ENCODE measurements at regions not wholly inside any gene's neighbourhood (a gene's known extent, or its start where the extent isn't known, plus 50 kb on each side); places are given as distances from the start of the nearest gene placed in this dataset.

GRCh38 chr2:13537771-13538349, 821.1 kb downstream of the TRIB2 start:
- Histone ChIP-seq H2BK15ac (ENCODE audit: low read length) (no peak overlapping the region), H3K23ac (ENCODE audit: insufficient read length) (no peak overlapping the region), H4K5ac (ENCODE audit: insufficient read length, low read depth, low read length) (no peak overlapping the region), H3K27me3 (replicated peaks in 1 of 4; ENCODE audit: control insufficient read depth in 3 of 4, extremely low read depth in 1 of 4, insufficient read depth in 3 of 4, low read length in 3 of 4) (peaks cover 0 to 1% (median 0%) of the 10 kb centered on the region in 4 experiments; a peak in 1 of 7 replicates), H2AFZ (ENCODE audit: low read length) (no peak overlapping the region), H3K56ac (replicated peaks; ENCODE audit: insufficient read length, low read depth, low read length) (no peak overlapping the region), H3K4me3 (ENCODE audit: extremely low read depth in 1 of 4, insufficient read depth in 2 of 4, low read depth in 3 of 4, low read length in 4 of 4) (no peak overlapping the region), H3K27ac (ENCODE audit: low read depth, low read length) (no peak overlapping the region), H3K9me3 (ENCODE audit: insufficient read depth in 2 of 2, low read depth in 1 of 2, low read length in 1 of 2) (peaks cover 0 to 6% of the 10 kb centered on the region in 2 experiments; a peak in 2 of 4 replicates), H3K79me2 (ENCODE audit: control insufficient read depth in 1 of 2, insufficient read depth in 2 of 2, low read length in 2 of 2) (no peaks in the 10 kb centered on the region), H3K36me3 (ENCODE audit: control insufficient read depth in 2 of 4, insufficient read depth in 4 of 4, low read length in 3 of 4) (no peaks in the 10 kb centered on the region), H2BK5ac (ENCODE audit: low read depth, low read length) (no peak overlapping the region), H3K18ac (ENCODE audit: extremely low read depth, low read length) (no peak overlapping the region), H3K79me1 (ENCODE audit: low read depth, low read length) (no peaks in the 10 kb centered on the region), H3K4me2 (ENCODE audit: insufficient read depth in 1 of 2, low read depth in 2 of 2, low read length in 2 of 2) (no peak overlapping the region), H3K9ac (replicated peaks in 1 of 4; ENCODE audit: extremely low read depth in 1 of 4, low read depth in 3 of 4, low read length in 3 of 4) (no peak overlapping the region), H2BK120ac (replicated peaks; ENCODE audit: low read depth, low read length) (no peak overlapping the region), H4K20me1 (replicated peaks in 1 of 2; ENCODE audit: control insufficient read depth in 1 of 2, insufficient read depth in 2 of 2, low read length in 2 of 2) (no peaks in the 10 kb centered on the region), H4K91ac (replicated peaks; ENCODE audit: insufficient read length, low read length) (no peak overlapping the region), H2AK5ac (ENCODE audit: low read depth, low read length) (no peak overlapping the region), H3K14ac (ENCODE audit: insufficient read length) (no peak overlapping the region), H3K4me1 (replicated peaks in 1 of 4; ENCODE audit: control insufficient read depth in 3 of 4, insufficient read depth in 4 of 4, low read length in 3 of 4) (no peaks in the 10 kb centered on the region), H3K4ac (replicated peaks; ENCODE audit: insufficient read length, low read depth, low read length) (no peak overlapping the region), H2BK12ac (ENCODE audit: low read depth, low read length) (no peak overlapping the region), H4K8ac (ENCODE audit: extremely low read depth, insufficient read depth, low read length) (no peak overlapping the region), H2BK20ac (ENCODE audit: low read length) (no peak overlapping the region), H3K23me2 (ENCODE audit: low read depth, low read length) (no peaks in the 10 kb centered on the region)
- ChIA-PET POLR2A (ENCODE audit: partially characterized antibody) (no interaction called here), CTCF (ENCODE audit: partially characterized antibody) (interaction anchor here (0.6 kb wide), 1 partner anchor 441 kb away, joined by 3 read pairs; no protein-coding TSS in a partner anchor)
- TF ChIP-seq NRF1 (IDR thresholded peaks at IDR 0.05; ENCODE audit: low read depth, low read length), result no peak
- TF ChIP-seq RNF2 (IDR thresholded peaks at IDR 0.05; ENCODE audit: borderline replicate concordance, low read depth, low read length, missing control alignments, poor library complexity, severe bottlenecking), result no peak
- TF ChIP-seq ZNF274 (IDR thresholded peaks at IDR 0.05; ENCODE audit: borderline replicate concordance, extremely low read depth, low read length), result no peak
- TF ChIP-seq, protein P1, sequence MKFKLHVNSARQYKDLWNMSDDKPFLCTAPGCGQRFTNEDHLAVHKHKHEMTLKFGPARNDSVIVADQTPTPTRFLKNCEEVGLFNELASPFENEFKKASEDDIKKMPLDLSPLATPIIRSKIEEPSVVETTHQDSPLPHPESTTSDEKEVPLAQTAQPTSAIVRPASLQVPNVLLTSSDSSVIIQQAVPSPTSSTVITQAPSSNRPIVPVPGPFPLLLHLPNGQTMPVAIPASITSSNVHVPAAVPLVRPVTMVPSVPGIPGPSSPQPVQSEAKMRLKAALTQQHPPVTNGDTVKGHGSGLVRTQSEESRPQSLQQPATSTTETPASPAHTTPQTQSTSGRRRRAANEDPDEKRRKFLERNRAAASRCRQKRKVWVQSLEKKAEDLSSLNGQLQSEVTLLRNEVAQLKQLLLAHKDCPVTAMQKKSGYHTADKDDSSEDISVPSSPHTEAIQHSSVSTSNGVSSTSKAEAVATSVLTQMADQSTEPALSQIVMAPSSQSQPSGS (IDR thresholded peaks at IDR 0.05; ENCODE audit: low read length), result no peak
- no peak for TF ChIP-seq CTBP2 (IDR thresholded peaks at IDR 0.05; ENCODE audit: borderline replicate concordance, insufficient read depth, insufficient read length, low read length)
- no peak for TF ChIP-seq MAFK (IDR thresholded peaks at IDR 0.05; ENCODE audit: low read depth, low read length)
- TF ChIP-seq YY1 (IDR thresholded peaks at IDR 0.05; ENCODE audit: low read depth, low read length), result no peak
- TF ChIP-seq POLR2A (IDR thresholded peaks at IDR 0.05; ENCODE audit: control extremely low read depth in 1 of 2, low read depth in 2 of 2, low read length in 2 of 2), result no peak
- TF ChIP-seq CHD2 (IDR thresholded peaks at IDR 0.05; ENCODE audit: low read length), result no peak
- no peak for TF ChIP-seq USF2 (IDR thresholded peaks at IDR 0.05; ENCODE audit: low read length)
- DNase-seq (ENCODE audit: low read depth in 1 of 2, low spot score in 2 of 2), result no peak
- FAIRE-seq, result no peak
- WGBS, 2 experiments (ENCODE audit: extremely low coverage in 1 of 2, insufficient coverage in 1 of 2, insufficient read length in 1 of 2, insufficient replicate concordance in 2 of 2, low coverage in 1 of 2, low lambda C conversion rate in 2 of 2, missing lambda C conversion rate in 1 of 2), result 91% methylated on average over 9 of the region's 9 CpGs; no CpG with 5 or more reads in 1 of the 2 experiments

Measured in H1 (cell line).